H9 (cell line): ENCODE measurements at regions not wholly inside any gene's neighbourhood (a gene's known extent, or its start where the extent isn't known, plus 50 kb on each side); places are given as distances from the start of the nearest gene placed in this dataset.

Experiments
- DNase-seq: peaks from one replicate; pipeline ENCODE4 v3.0.0-alpha.2; 2017
- H2AFZ ChIP-seq: one replicate; pipeline ENCODE4 v1.6.1; 2013; ENCODE audit warnings: mild to moderate bottlenecking, low read length, control low read depth, moderate library complexity
- H2AK5ac ChIP-seq: 2 replicates; pipeline ENCODE4 v1.6.1; 2013; ENCODE audit warnings: low read length, control low read depth, mixed read lengths; ENCODE audit not compliant: insufficient read length
- H2BK120ac ChIP-seq: one replicate; pipeline ENCODE4 v1.6.1; 2013; ENCODE audit warnings: low read depth, mild to moderate bottlenecking, low read length, control low read depth, inconsistent platforms; ENCODE audit not compliant: poor library complexity, severe bottlenecking
- H2BK12ac ChIP-seq: 2 replicates; pipeline ENCODE4 v1.6.1; 2013; ENCODE audit warnings: low read length, control low read depth, mixed read lengths, low read depth; ENCODE audit not compliant: insufficient read length
- H2BK15ac ChIP-seq: 2 replicates; pipeline ENCODE4 v1.6.1; 2013; ENCODE audit warnings: low read depth, low read length, control low read depth
- H2BK20ac ChIP-seq: one replicate; pipeline ENCODE4 v1.6.1; 2013; ENCODE audit warnings: low read depth, mild to moderate bottlenecking, low read length, control low read depth, inconsistent platforms; ENCODE audit not compliant: poor library complexity, severe bottlenecking
- H2BK5ac ChIP-seq: 2 replicates; pipeline ENCODE4 v1.6.1; 2013; ENCODE audit warnings: low read length, control low read depth, mixed read lengths; ENCODE audit not compliant: insufficient read length
- H3K14ac ChIP-seq: 2 replicates; pipeline ENCODE4 v1.6.1; 2013; ENCODE audit warnings: low read length, control low read depth; ENCODE audit not compliant: insufficient read depth
- H3K18ac ChIP-seq: 2 replicates; pipeline ENCODE4 v1.6.1; 2013; ENCODE audit warnings: low read depth, mild to moderate bottlenecking, mixed read lengths, low read length, control low read depth; ENCODE audit not compliant: insufficient read length
- H3K23ac ChIP-seq: 2 replicates; pipeline ENCODE4 v1.6.1; 2013; ENCODE audit warnings: low read length, control low read depth, mixed read lengths, low read depth; ENCODE audit not compliant: insufficient read length
- H3K23me2 ChIP-seq: 2 replicates; pipeline ENCODE4 v1.6.1; 2013; ENCODE audit warnings: low read depth, mild to moderate bottlenecking, mixed read lengths, low read length, control low read depth; ENCODE audit not compliant: insufficient read length, poor library complexity, severe bottlenecking
- H3K27ac ChIP-seq: 2 replicates; pipeline ENCODE4 v1.5.1; 2013; ENCODE audit warnings: low read length, control low read depth, mixed read lengths, low read depth; ENCODE audit not compliant: insufficient read length
- H3K27me3 ChIP-seq: 2 replicates; pipeline ENCODE4 v1.6.1; 2013; ENCODE audit warnings: low read length, control low read depth, inconsistent platforms; ENCODE audit not compliant: insufficient read depth
- H3K4ac ChIP-seq: 2 replicates; pipeline ENCODE4 v1.6.1; 2013; ENCODE audit warnings: low read depth, mild to moderate bottlenecking, control low read depth, inconsistent platforms, low read length, moderate library complexity
- H3K4me1 ChIP-seq: 2 replicates; pipeline ENCODE4 v1.6.1; 2013; ENCODE audit warnings: low read length, control low read depth, inconsistent platforms; ENCODE audit not compliant: insufficient read depth
- H3K4me2 ChIP-seq: 2 replicates; pipeline ENCODE4 v1.6.1; 2013; ENCODE audit warnings: low read length, control low read depth, mixed read lengths; ENCODE audit not compliant: insufficient read length, insufficient read depth
- H3K56ac ChIP-seq: 2 replicates; pipeline ENCODE4 v1.6.1; 2013; ENCODE audit warnings: low read depth, mild to moderate bottlenecking, mixed read lengths, low read length, control low read depth; ENCODE audit not compliant: insufficient read length
- H3K79me1 ChIP-seq: 2 replicates; pipeline ENCODE4 v1.6.1; 2013; ENCODE audit warnings: low read depth, mild to moderate bottlenecking, moderate library complexity, low read length, control low read depth, inconsistent platforms; ENCODE audit not compliant: insufficient read depth, poor library complexity, severe bottlenecking
- H3K79me2 ChIP-seq: 2 replicates; pipeline ENCODE4 v1.6.1; 2013; ENCODE audit warnings: low read length, control low read depth, inconsistent platforms; ENCODE audit not compliant: insufficient read depth
- H3K9ac ChIP-seq: 2 replicates; pipeline ENCODE4 v1.6.1; 2013; ENCODE audit warnings: low read length, control low read depth, mixed read lengths; ENCODE audit not compliant: insufficient read length; ENCODE audit errors: extremely low read depth
- H3K9me3 ChIP-seq: one replicate; pipeline ENCODE4 v1.6.1; 2013; ENCODE audit warnings: low read depth, low read length, inconsistent platforms; ENCODE audit not compliant: control insufficient read depth
- H3T11ph ChIP-seq: one replicate; pipeline ENCODE4 v1.6.1; 2013; ENCODE audit warnings: mild to moderate bottlenecking, low read length, control low read depth, inconsistent platforms
- H4K20me1 ChIP-seq: one replicate; pipeline ENCODE4 v1.6.1; 2013; ENCODE audit not compliant: control insufficient read depth, insufficient read length, insufficient read depth
- H4K5ac ChIP-seq: 2 replicates; pipeline ENCODE4 v1.6.1; 2013; ENCODE audit warnings: low read depth, mild to moderate bottlenecking, mixed read lengths, low read length, control low read depth; ENCODE audit not compliant: insufficient read length
- H4K8ac ChIP-seq: replicated peaks from 2 replicates; pipeline ENCODE4 v1.6.1; 2013; ENCODE audit warnings: low read length, control low read depth, mixed read lengths, low read depth; ENCODE audit not compliant: insufficient read length
- H4K91ac ChIP-seq: 2 replicates; pipeline ENCODE4 v1.6.1; 2013; ENCODE audit warnings: low read depth, mild to moderate bottlenecking, moderate library complexity, mixed read lengths, low read length, control low read depth; ENCODE audit not compliant: insufficient read length
- H3K27ac Mint-ChIP-seq, 3 experiments: 2 replicates in 2 of 3; 3 replicates in 1 of 3; pipeline ENCODE4 v1.8.0; 2020 to 2021; ENCODE audit warnings: mixed read lengths in 3 of 3, mild to moderate bottlenecking in 1 of 3, moderate library complexity in 1 of 3
- H3K27me3 Mint-ChIP-seq: 2 replicates; pipeline ENCODE4 v1.8.0; 2021; ENCODE audit warnings: low read depth, mild to moderate bottlenecking, moderate library complexity, mixed read lengths
- H3K36me3 Mint-ChIP-seq, 3 experiments: 2 replicates in 2 of 3; 3 replicates in 1 of 3; pipeline ENCODE4 v1.8.0; 2020 to 2021; ENCODE audit warnings: low read depth in 3 of 3, mixed read lengths in 3 of 3; ENCODE audit not compliant: insufficient read depth in 1 of 3
- H3K4me1 Mint-ChIP-seq, 2 experiments: 2 replicates each; pipeline ENCODE4 v1.8.0; 2020; ENCODE audit warnings: mixed read lengths in 2 of 2
- H3K4me3 Mint-ChIP-seq, 2 experiments: 2 replicates in 1 of 2; 3 replicates in 1 of 2; pipeline ENCODE4 v1.8.0; 2020 to 2021; ENCODE audit warnings: mild to moderate bottlenecking in 2 of 2, mixed read lengths in 2 of 2, moderate library complexity in 1 of 2
- H3K9me3 Mint-ChIP-seq, 2 experiments: 2 replicates in 1 of 2; 3 replicates in 1 of 2; pipeline ENCODE4 v1.8.0; 2020; ENCODE audit warnings: mild to moderate bottlenecking in 2 of 2, mixed read lengths in 2 of 2, moderate library complexity in 1 of 2
- WGBS: extraction: QIAGEN DNeasy Blood & Tissue Kit; methylation state at CpG from one replicate; pipeline ENCODE4 v1.1.7; 2013; ENCODE audit warnings: missing lambda C conversion rate, low lambda C conversion rate, mixed read lengths; ENCODE audit not compliant: insufficient read length; ENCODE audit errors: extremely low coverage; 5-methylcytosine and 5-hydroxymethylcytosine counted together
- TF ChIP-seq, protein P1 (sequence below): fragments of 200-600 bp; sonication (generic); conservative IDR thresholded peaks from 3 replicates; pipeline ENCODE4 v1.8.0; 2021; ENCODE audit warnings: antibody characterized with exemption, mild to moderate bottlenecking

DNA sequence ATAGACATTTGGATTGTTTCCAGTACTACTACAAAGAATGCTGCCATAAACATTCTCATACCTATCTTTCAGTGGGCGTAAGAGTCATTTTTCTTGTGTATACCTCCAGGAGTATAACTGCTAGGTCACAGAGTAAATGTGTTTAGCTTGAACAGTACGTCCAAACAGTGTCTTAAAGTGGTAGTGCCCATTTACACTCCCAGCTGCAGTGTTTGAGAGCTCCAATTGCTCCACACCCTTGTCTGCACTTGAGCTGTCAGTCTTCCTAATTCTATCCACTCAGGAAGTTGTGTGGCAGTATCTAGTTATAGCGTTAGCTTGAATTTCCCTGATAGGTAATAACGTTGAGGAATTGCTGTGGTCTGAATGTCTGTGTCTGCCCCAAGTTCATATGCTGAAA is 404.7 kb upstream of the PPP2R3A start:
- Mint-ChIP-seq H3K36me3 (no peaks in the 10 kb centered on the region), H3K9me3 (no peaks in the 10 kb centered on the region), H3K4me3 (no peak overlapping the region), H3K27me3 (no peaks in the 10 kb centered on the region), H3K4me1 (peaks cover 2 to 5% of the 10 kb centered on the region in 2 experiments; a peak in 1 of 4 replicates), H3K27ac (no peak overlapping the region)
- no peak overlapping the region for H4K8ac ChIP-seq
- no peak overlapping the region for H3K56ac ChIP-seq
- H3K79me1 ChIP-seq, result no peaks in the 10 kb centered on the region
- no peak overlapping the region for H3K27ac ChIP-seq
- H4K20me1 ChIP-seq, result no peaks in the 10 kb centered on the region
- no peaks in the 10 kb centered on the region for H3K27me3 ChIP-seq
- H3K79me2 ChIP-seq, result no peaks in the 10 kb centered on the region
- H2BK120ac ChIP-seq, result no peak overlapping the region
- no peaks in the 10 kb centered on the region; the same call in 1 of the 2 replicates for H3K4me1 ChIP-seq
- no peak overlapping the region for H3K23ac ChIP-seq
- H2AK5ac ChIP-seq, result no peak overlapping the region
- no peak overlapping the region for H2BK5ac ChIP-seq
- H2BK20ac ChIP-seq, result no peak overlapping the region
- H2BK15ac ChIP-seq, result no peak overlapping the region
- H3T11ph ChIP-seq, result no peak overlapping the region
- H2BK12ac ChIP-seq, result no peak overlapping the region
- H3K14ac ChIP-seq, result no peak overlapping the region
- H4K91ac ChIP-seq, result no peak overlapping the region
- no peak for DNase-seq
- TF ChIP-seq, protein P1, sequence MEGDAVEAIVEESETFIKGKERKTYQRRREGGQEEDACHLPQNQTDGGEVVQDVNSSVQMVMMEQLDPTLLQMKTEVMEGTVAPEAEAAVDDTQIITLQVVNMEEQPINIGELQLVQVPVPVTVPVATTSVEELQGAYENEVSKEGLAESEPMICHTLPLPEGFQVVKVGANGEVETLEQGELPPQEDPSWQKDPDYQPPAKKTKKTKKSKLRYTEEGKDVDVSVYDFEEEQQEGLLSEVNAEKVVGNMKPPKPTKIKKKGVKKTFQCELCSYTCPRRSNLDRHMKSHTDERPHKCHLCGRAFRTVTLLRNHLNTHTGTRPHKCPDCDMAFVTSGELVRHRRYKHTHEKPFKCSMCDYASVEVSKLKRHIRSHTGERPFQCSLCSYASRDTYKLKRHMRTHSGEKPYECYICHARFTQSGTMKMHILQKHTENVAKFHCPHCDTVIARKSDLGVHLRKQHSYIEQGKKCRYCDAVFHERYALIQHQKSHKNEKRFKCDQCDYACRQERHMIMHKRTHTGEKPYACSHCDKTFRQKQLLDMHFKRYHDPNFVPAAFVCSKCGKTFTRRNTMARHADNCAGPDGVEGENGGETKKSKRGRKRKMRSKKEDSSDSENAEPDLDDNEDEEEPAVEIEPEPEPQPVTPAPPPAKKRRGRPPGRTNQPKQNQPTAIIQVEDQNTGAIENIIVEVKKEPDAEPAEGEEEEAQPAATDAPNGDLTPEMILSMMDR, result no peak
- H3K4me2 ChIP-seq, result no peak overlapping the region
- no peak overlapping the region for H3K18ac ChIP-seq
- H2AFZ ChIP-seq, result no peak overlapping the region
- no peaks in the 10 kb centered on the region for H3K23me2 ChIP-seq
- no peak overlapping the region for H3K9ac ChIP-seq
- no CpG with 5 or more reads among the region's 4 CpGs for WGBS
- no peaks in the 10 kb centered on the region for H3K9me3 ChIP-seq
- no peak overlapping the region for H3K4ac ChIP-seq
- no peak overlapping the region for H4K5ac ChIP-seq
